ENCODE measurements at regions not wholly inside any gene's neighbourhood (a gene's known extent, or its start where the extent isn't known, plus 50 kb on each side); places are given as distances from the start of the nearest gene placed in this dataset.

DNA sequence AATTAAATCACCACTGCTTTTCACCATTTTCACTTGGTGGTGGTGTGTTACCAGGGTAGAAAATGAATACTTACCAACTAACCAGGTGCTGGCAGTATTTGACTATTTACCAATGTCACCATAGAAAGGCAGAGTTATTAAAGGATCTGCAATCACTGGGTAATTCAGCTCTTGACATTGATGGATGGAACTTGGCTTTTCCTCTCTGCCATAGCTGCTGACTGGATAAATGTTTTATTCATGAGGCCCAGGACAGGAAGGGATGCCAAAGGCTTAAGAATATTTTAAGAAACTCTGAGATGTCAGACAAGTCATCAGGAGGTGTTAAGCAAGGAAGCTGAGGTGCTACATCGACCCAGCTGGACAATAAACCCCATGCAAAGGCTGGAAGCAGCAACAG lies 495.5 kb upstream of the CFAP20DC start:
- TF ChIP-seq POLR2A (IDR thresholded peaks at IDR 0.05) (no peak), CTCF (IDR thresholded peaks at IDR 0.05) (no peak)
- intact Hi-C loops (cut with DNase I; ENCODE audit: low total_unique reads), result no loop called here
- no peak for DNase-seq (ENCODE audit: low spot score in 2 of 2)
- no peak overlapping the region for H3K4me3 ChIP-seq (ENCODE audit: low read depth, poor library complexity, severe bottlenecking)
- WGBS, 2 donors, result 47 to 55% methylated on average over 1 of the region's 1 CpG

GRCh38 chr3:59542276-59542675 lies 492.5 kb upstream of the CFAP20DC start:
- intact Hi-C loops (cut with DNase I; ENCODE audit: low total_unique reads), result no loop called here
- DNase-seq (ENCODE audit: low spot score in 2 of 2), result no peak
- H3K4me3 ChIP-seq (ENCODE audit: low read depth, poor library complexity, severe bottlenecking), result no peak overlapping the region
- TF ChIP-seq CTCF (IDR thresholded peaks at IDR 0.05) (no peak), POLR2A (IDR thresholded peaks at IDR 0.05) (no peak)
- WGBS, 2 donors, result 71 to 79% methylated on average over 3 of the region's 3 CpGs

GRCh38 chr3:59540696-59541095 lies 490.9 kb upstream of the CFAP20DC start:
- WGBS, 2 donors, result 71 to 72% methylated on average over 5 of the region's 5 CpGs
- TF ChIP-seq CTCF (IDR thresholded peaks at IDR 0.05) (no peak), POLR2A (IDR thresholded peaks at IDR 0.05) (no peak)
- DNase-seq (ENCODE audit: low spot score in 2 of 2), result no peak
- intact Hi-C loops (cut with DNase I; ENCODE audit: low total_unique reads), result no loop called here
- no peak overlapping the region for H3K4me3 ChIP-seq (ENCODE audit: low read depth, poor library complexity, severe bottlenecking)

DNA sequence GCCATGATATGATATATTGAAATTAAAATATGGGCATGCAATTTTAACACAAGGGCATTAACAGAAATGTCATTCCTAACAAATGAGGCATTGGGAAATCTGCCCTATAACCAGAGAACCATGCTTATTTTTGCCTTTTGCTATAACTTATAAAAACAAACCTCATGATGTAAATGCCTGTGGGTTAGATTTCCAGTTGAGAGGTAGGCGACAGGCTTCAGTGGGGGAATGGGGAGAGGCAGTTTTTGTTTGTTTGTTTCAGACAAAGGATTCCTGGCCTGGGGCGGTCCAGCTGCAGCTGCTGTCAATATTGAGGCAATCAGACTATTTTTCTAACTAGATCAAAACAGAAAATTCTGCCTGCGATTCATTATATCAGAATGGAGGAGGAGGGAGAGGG lies 490.4 kb upstream of the CFAP20DC start:
- no peak for DNase-seq (ENCODE audit: low spot score in 2 of 2)
- intact Hi-C loops (cut with DNase I; ENCODE audit: low total_unique reads), result no loop called here

GRCh38 chr3:59538753-59539432 lies 489.1 kb upstream of the CFAP20DC start:
- no peak for DNase-seq (ENCODE audit: low spot score in 2 of 2)
- no peak overlapping the region for H3K4me3 ChIP-seq (ENCODE audit: low read depth, poor library complexity, severe bottlenecking)
- 88 to 91% methylated on average over 10 of the region's 10 CpGs for WGBS, 2 donors
- intact Hi-C loops (cut with DNase I; ENCODE audit: low total_unique reads), result no loop called here
- TF ChIP-seq CTCF (IDR thresholded peaks at IDR 0.05) (no peak), POLR2A (IDR thresholded peaks at IDR 0.05) (no peak)

More for the DNA sequence above, 490.4 kb upstream of the CFAP20DC start:
- TF ChIP-seq CTCF (IDR thresholded peaks at IDR 0.05) (no peak), POLR2A (IDR thresholded peaks at IDR 0.05) (no peak)
- H3K4me3 ChIP-seq (ENCODE audit: low read depth, poor library complexity, severe bottlenecking), result no peak overlapping the region
- 49 to 60% methylated on average over 3 of the region's 3 CpGs for WGBS, 2 donors

DNA sequence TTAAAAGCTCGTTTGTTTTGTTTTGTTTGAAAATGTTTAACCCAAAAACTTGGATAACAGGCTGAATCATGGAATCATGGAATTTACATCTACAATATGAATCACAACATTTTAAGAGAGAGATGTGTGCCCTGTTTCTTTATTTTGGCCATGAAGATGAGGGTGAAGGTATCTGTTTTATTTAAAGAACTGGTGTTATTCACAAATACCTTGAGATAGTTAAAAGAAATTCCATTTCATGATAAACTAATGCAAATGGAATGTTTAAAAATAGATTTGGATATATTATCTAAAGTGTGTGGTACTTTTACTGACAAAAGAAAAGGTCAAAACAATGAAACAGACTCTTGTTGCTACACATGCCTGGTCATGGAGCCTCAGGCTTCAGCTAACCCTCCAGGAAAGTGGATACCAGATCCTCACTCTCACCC lies 486.0 kb upstream of the CFAP20DC start:
- WGBS, 2 donors, result 38 to 48% methylated on average over 1 of the region's 1 CpG
- TF ChIP-seq CTCF (IDR thresholded peaks at IDR 0.05) (no peak), POLR2A (IDR thresholded peaks at IDR 0.05) (no peak)
- intact Hi-C loops (cut with DNase I; ENCODE audit: low total_unique reads), result no loop called here

More for the DNA sequence above, 486.0 kb upstream of the CFAP20DC start:
- no peak for DNase-seq (ENCODE audit: low spot score in 2 of 2)
- H3K4me3 ChIP-seq (ENCODE audit: low read depth, poor library complexity, severe bottlenecking), result no peak overlapping the region

Data from lower leg skin (tissue), 4 donors.